GM06990 (cell line): ENCODE measurements at regions not wholly inside any gene's neighbourhood (a gene's known extent, or its start where the extent isn't known, plus 50 kb on each side); places are given as distances from the start of the nearest gene placed in this dataset.

Experiments used
- DNase-seq: peaks from one replicate; pipeline ENCODE4 v3.0.0-alpha.2; 2011; ENCODE audit not compliant: insufficient read length; ENCODE audit errors: extremely low read depth
- H3K27me3 ChIP-seq: replicated peaks from 2 replicates; pipeline ENCODE4 v1.6.0; 2011; ENCODE audit warnings: low read length; ENCODE audit not compliant: control insufficient read depth, insufficient read depth
- H3K36me3 ChIP-seq: 2 replicates; pipeline ENCODE4 v1.5.1; 2011; ENCODE audit warnings: low read length; ENCODE audit not compliant: control insufficient read depth, insufficient read depth
- H3K4me3 ChIP-seq: replicated peaks from 2 replicates; pipeline ENCODE4 v1.5.1; 2011; ENCODE audit warnings: low read depth, mild to moderate bottlenecking, control low read depth, low read length
- CTCF ChIP-seq: IDR thresholded peaks from 2 replicates; pipeline ENCODE4 v1.5.1; 2011; ENCODE audit warnings: low read length, control low read depth, mild to moderate bottlenecking, inconsistent platforms; ENCODE audit not compliant: insufficient read depth, poor library complexity, severe bottlenecking

GRCh38 chr3:144426967-144427366, 455.3 kb downstream of the DIPK2A start:
- no peak for DNase-seq
- no peaks in the 10 kb centered on the region for H3K36me3 ChIP-seq
- TF ChIP-seq CTCF, result no peak
- no peak overlapping the region for H3K4me3 ChIP-seq
- H3K27me3 ChIP-seq, result no peaks in the 10 kb centered on the region

GRCh38 chr3:144429719-144430121, 458.1 kb downstream of the DIPK2A start:
- TF ChIP-seq CTCF, result no peak
- Histone ChIP-seq H3K36me3 (no peaks in the 10 kb centered on the region), H3K27me3 (no peaks in the 10 kb centered on the region), H3K4me3 (no peak overlapping the region)
- DNase-seq, result peak; percentile 68

DNA sequence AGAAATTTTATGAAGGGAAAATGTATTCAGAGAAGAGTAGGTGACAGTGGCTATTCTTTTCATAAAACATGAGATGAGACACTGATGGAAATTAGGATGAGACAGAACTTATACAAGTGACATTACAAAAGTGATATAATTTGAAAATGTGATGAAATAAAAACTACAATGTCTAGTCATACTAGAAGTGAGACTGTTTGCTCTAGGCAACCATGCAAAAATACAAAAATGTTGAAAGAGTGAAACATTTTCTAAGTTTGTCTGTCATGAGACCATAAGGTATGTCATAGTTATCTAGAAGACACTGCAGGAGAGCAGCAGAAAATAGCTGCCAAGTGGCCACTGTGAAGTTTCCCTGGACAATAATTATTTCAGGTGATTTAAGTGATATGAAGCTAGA, 459.5 kb downstream of the DIPK2A start:
- DNase-seq, result no peak
- Histone ChIP-seq H3K36me3 (no peaks in the 10 kb centered on the region), H3K4me3 (no peak overlapping the region), H3K27me3 (no peaks in the 10 kb centered on the region)
- TF ChIP-seq CTCF, result no peak

DNA sequence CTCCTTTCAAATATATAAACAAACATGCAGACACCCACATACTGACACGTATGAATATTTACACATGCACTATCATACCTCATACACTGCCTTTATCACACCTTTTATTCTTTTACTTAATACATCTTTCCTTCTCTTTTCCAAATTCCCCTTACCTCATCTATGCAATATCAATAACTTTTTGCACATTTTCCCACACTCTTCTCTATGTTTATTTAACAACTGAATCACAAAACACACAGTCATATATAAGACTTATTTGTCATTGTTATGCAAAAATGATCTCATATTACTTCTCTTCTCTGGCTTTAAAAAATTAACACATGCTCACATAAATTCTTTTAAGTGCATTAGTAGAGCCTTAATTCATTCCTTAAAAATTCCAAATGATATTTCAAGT, 461.4 kb downstream of the DIPK2A start:
- TF ChIP-seq CTCF, result no peak
- Histone ChIP-seq H3K36me3 (no peaks in the 10 kb centered on the region), H3K27me3 (no peaks in the 10 kb centered on the region), H3K4me3 (no peak overlapping the region)
- no peak for DNase-seq

DNA sequence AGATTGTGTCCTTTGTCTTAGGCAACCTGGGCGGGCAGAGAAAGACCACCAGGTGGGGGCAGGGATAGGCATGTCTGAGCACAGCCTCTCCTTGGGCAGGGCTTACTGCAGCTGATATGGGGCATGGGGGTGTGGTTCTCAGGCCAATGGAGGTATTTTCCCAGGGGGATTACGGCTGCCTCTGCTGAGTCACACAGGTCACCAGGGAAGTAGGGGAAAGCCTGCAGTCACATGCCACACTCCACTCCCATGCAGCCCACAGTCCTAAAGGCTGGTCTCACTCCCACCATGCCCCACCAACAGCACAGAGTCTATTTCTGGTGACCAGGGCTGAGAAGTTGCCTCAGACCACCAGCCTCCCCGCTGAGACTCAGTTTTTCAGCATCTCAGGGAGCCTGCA, 466.4 kb downstream of the DIPK2A start:
- peak; percentile 22 for DNase-seq
- no peaks in the 10 kb centered on the region for H3K36me3 ChIP-seq
- no peak for TF ChIP-seq CTCF
- no peak overlapping the region for H3K4me3 ChIP-seq
- H3K27me3 ChIP-seq, result no peaks in the 10 kb centered on the region

GRCh38 chr3:144444061-144444460, 472.4 kb downstream of the DIPK2A start:
- no peak overlapping the region for H3K4me3 ChIP-seq
- DNase-seq, result no peak
- H3K36me3 ChIP-seq, result no peaks in the 10 kb centered on the region
- TF ChIP-seq CTCF, result no peak
- H3K27me3 ChIP-seq, result no peaks in the 10 kb centered on the region
